ENCODE measurements at regions not wholly inside any gene's neighbourhood (a gene's known extent, or its start where the extent isn't known, plus 50 kb on each side); places are given as distances from the start of the nearest gene placed in this dataset.

DNA sequence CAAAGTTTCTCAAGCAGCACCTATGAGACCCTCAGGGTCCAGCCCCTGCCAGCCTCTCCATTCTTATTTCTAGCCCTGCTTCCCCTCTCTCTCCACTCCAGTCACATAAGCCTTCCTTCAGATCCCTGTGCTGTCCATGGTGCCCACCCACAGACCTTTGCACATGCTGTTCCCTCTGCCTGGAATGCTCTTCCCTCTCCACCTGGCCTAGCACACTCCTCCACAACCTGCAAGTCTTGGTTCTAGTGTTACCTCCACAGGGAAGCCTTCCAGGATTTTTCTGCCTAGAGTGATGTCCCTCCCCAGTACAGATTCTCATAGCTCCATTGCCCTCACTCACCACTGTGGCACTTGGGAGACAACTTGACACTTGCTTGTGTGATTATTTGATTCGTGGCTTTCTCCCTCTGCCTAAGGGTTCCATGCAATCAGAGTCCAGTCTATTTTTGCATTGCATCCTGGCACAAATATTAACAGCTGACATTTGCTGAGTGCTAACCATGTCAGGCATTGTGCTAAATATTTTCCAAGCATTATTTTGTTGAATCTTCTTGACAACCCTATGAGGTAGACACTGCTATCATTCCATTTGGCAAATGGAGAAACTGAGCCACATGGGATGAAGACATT, 127.3 kb downstream of the SYF2 start:
- no peak for DNase-seq (ENCODE audit: low read depth in 2 of 2)

DNA sequence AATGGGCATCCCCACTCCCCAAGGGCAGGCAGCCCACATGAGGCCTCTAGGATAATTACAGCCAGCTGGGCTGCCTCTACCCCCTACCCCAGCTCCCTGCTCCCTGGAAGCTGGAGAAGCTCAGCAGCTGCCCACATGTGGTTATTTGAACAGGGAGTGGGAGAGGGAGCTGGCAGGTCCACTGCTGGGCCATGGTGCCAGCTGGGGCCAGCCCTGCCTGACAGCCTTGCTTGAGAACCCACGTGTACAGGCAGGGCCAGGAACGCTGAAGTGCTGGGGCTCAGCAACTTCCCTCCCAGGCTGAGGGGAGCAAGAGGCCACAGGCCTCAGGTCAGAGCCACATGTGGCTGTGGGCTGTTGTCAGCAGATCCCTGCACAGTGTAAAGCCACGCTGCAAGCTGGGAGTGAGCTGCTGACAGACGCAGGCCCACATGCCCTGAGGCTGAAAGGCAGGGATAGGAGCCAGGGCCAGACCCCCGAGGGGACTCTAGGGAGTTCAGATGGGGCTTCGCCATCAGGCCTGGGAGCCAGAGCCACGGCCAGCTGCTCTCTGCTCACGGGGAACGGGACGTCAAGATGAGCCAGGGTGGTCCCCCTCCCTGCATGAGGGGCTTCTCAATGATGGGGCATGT, 129.0 kb downstream of the SYF2 start:
- no peak for DNase-seq (ENCODE audit: low read depth in 2 of 2)

DNA sequence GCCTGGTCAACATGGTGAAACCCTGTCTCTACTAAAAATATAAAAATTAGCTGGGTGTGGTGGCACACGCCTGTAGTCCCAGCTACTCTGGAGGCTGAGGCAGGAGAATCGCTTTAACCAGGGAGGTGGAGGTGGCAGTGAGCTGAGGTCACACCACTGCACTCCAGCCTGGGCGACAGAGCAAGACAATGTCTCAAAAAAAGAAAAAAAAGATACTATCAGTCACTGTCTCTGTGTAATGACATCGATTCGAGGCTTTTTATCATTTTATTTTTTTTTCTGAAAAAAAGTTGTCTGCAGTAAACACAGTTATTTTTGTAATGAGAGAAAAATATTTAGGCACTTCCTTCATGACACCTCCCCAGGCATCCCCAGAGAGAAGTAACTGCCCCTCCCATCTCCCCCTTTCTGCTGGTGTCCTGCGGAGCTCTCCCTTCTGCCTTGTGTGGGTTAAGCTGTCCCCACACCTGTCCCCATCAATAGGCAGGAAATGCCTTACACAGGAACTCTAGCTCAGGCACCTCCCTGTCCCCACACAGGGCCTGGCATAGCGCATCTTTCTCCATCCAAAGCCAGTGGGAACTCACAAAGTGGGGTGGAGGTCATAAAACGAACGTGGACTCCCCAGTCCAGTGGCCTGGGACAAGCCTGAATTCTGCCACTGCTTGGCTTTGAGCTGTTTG, 132.0 kb downstream of the SYF2 start:
- DNase-seq (ENCODE audit: low read depth in 2 of 2) = no peak

DNA sequence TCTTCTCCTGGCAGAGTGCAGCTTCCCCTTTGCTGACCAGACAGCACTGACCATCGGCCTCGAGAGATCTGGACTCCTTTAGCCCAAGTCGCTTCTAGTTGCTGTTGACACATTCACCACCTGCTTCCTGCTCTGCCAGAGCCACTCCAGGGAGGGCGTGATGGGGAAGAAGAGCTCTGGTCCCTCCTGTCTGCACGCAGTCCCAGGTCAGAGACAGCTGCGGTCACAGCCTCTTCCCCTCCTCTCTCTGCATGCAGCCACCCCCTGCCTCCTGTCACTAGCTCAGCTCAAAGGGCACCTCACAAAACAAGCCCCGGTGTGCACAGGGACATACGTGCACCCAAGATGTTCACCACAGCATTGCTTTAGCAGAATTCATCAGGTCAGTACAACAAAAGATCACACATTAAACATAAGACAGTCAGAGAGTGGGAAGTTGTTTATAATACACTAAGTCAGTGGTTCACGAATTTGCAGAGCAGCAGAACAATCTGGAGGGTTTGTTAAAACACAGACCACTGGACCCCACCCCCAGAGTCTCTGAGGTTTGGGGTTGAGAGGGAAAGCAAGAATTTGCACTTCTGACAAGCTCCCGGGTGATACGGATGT, 132.9 kb downstream of the SYF2 start:
- peak in 1 of 2 donors; percentile 12 for DNase-seq (ENCODE audit: low read depth in 2 of 2)

DNA sequence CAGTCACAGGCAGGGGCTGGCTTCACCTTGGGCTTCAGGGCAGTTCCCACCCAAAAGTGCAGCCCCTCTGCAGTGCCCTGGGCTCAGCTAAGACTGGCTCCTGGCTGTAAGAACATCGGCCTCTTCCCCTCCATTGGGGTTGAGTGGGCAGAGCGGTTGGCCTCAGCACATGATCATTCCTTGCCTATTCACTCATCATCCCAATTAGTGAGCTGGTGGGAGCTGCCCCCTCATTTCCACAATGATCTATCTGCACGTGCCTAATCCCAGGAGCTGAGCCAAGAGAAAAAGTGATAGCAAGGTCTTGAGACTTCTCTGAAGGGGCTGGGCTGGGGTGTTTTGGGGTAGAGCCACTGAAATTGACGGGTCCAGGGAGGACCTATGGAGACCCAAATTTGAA, 133.6 kb downstream of the SYF2 start:
- no peak for DNase-seq (ENCODE audit: low read depth in 2 of 2)

DNA sequence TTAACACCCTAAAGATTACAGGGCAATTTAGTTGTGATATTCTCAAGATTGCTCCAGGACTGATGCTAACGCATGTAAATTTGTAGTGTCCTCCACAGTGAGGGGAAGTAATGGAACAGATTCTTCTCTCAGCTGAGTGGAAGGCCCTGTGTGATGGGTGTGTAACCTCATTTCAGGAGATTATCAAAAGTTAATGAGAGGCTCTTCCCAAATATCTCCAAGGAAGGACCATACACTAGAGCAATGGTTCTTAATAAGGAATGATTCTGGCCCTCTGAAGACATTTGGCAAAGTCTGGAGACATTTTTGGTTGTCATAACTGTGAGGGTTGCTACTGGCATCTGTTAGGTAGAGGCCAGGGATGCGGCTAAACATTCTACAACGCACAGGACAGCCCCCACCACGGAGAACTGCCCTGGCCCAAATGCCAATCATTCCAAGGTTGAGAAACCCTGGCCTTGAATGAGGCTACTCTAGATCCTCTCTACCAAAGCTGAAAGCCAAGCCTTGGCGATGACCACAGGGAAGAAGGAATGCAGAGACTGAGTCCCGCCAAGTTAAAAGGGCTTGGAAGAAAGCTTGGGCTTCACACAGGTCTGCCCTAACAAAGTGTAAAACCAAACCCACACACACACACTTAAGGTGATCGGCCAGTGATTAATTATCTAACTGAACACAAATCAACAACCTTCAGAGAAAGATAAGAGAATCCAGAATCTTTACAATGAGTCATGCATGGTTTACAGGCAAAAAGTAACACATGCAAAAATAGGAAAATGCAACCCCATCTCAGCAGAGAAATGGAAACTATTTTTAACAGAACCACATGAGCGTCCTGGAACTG, 135.8 kb downstream of the SYF2 start:
- DNase-seq (ENCODE audit: low read depth in 2 of 2) = no peak

DNA sequence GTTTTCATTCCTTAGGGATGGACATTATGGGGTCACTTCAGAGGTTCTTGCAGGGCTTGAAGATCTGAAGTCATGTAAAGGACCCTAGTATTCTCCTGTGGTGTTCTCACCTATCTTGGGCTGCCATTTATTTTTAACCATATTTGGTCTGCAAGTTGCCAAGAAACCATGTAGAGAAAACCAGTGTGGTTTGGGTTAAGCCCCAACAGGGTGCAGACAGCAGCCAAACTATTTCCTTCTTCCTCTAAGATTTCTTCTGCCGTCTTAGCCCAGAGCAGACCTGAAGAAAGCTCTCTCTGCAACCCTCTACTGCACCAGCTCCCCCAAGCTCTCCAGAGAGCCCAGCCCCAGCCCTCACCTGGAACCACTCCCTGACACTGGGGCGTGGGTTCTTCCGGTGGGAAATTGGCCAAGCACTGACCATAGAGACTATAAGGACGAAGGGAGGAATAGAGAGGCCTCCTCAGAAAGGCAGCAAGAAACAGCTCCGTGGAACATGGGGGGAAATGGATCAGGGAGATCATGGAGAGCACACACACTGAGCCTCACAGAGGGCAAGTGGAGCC, 136.6 kb downstream of the SYF2 start:
- DNase-seq (ENCODE audit: low read depth in 2 of 2) = no peak

DNA sequence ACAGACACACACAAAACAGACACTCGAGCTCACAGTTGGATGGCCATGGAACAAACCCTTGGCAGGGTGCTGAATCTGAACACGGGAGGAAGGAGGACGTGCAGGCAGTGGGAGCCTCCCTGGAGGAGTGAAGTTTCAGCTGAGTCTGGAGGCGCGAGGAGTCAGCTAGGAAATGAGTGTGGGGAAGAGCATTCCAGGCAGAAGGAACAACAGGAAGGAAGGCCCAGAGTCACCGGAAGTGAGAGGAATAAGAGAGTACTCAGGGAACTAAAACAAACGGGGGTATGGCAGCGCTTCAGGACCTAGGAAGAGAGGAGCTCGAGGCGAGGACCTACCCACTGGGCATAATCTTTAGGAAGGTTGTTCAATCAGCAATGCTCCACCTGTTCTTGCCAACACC, 137.3 kb downstream of the SYF2 start:
- no peak for DNase-seq (ENCODE audit: low read depth in 2 of 2)

DNA sequence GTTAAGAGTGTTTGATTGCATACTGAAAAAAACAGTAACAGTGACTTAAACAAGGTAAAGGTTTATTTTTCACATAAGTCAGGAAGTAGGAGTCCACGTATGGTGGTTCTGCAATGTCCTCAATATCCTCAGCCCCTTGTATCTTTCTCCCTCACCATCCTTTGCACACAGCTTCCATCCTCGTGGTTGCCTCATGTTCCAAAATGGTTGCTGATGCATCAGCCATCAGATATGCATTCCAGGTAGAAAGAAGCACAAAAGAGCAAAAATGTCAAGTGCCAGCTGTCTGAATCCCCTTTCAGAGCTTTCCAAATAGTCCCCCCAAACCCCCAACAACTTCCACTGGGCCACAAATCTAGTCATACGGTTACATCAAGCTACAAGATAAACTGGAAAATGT, 138.1 kb downstream of the SYF2 start:
- no peak for DNase-seq (ENCODE audit: low read depth in 2 of 2)

DNA sequence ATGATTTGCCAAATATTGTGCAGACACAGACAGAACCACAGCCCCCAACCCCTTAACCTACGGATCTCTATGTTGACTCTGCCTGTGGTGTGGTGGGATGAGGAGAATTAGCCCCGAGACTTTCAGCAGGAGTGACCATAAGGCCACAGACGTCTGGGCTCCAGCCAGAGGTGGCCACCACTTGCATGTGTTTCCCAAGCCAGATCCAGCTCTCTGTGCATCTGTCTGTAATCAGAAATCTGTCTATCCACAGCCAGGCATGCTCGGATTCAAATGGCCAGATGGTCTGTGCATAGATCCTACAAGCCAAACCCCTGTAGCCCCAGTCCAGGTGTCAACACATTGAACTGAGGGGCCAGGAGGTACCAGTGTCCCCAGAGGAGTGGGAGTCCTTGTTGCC, 140.6 kb downstream of the SYF2 start:
- no peak for DNase-seq (ENCODE audit: low read depth in 2 of 2)

DNA sequence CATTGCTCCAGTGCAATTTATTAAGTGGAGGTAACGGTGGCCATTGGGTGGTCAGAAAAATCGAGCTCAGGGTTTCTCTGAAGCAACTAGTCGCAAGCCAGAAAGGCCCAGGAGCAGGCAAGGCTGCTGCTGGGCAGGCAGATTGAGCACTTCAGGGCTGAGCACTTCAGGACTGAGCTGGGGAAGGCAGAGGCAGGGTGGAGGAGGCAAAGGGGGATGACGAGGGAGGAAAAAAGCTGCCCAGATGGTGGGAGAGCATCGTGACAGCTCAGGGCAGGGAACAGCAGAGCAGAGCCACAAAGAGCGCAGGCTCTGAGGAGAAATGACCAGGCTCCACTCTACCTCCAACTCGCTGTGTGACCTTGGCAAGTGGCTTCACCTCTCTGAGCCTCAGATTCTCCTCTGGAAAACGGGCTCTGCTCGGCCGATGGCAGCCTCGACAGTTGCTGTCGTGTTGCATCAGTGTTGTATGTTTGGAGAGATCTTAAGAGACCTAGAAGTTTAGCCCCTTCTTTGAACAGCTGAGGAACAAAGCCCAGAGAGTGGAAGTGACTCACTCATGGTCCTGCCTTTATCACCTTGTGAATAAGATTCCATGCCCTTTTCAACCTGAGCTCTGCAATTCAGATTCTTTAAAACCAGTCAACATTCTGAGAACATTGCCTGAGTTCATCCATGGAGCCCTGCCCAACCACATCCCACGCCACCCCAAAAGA, 141.4 kb downstream of the SYF2 start:
- DNase-seq (ENCODE audit: low read depth in 2 of 2) = no peak

DNA sequence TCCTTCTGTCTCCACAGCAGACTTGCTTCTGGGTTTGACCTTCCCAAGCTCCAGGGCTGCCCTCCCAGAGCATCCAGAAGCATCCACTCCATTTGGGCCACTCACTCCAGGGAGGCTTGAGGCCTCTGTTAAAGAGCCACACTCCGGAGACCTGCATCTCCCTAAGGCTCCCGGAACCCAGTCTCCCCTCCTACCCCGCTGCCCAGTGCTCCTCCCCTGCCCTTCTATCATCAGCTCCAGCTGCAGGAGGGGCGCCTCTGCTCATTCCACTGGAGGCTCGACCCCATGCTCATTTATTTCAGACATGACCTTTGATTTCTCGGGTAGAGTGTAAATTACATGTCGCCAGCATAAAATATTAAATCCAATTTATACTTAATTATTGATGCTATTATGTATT, 142.5 kb downstream of the SYF2 start:
- no peak for DNase-seq (ENCODE audit: low read depth in 2 of 2)

DNA sequence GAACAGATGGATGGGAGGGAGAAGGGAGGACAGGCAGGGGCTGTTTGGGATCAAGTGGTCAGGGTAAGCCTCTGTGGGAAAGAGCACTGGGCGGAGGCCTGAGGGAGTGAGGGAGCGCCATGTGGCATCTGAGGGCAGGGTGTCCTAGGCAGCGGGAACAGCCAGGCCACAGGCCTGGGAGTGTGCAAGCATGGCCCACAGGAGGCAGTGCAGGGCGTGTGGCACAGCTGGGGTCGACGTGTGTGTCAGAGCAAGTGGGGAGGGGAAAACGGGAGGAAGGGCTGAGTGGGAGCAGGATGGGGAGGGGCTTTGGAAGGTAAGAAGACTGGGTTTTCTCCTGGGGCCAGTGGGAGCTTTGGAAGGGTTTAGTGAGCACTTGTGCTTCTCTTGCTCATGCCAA, 143.4 kb downstream of the SYF2 start:
- DNase-seq (ENCODE audit: low read depth in 2 of 2) = no peak

DNA sequence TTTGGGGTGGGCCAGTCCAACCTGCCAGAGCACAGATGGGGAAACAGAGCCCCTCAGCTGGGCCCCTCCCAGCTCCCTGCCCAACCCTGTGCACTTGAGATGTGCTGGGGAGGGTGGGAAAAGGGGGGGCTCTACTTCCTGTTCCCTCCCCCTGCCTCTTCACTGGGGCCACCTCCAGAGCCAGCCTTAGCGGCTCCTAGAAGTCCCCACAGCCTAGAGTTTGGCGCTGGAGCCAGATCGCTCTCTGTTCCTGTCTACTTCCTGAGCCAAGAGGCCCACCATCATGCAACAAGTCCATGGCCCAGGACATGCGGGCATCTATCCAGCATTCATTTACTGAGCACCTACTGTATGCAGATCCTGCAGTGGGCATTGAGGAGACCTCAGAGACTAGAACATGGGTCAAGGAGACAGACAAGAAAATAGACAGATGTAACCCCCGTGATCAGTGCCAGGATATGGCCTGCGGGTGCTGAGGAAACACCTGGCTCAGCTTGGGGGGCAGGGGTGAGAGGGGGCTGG, 144.1 kb downstream of the SYF2 start:
- no peak for DNase-seq (ENCODE audit: low read depth in 2 of 2)

DNA sequence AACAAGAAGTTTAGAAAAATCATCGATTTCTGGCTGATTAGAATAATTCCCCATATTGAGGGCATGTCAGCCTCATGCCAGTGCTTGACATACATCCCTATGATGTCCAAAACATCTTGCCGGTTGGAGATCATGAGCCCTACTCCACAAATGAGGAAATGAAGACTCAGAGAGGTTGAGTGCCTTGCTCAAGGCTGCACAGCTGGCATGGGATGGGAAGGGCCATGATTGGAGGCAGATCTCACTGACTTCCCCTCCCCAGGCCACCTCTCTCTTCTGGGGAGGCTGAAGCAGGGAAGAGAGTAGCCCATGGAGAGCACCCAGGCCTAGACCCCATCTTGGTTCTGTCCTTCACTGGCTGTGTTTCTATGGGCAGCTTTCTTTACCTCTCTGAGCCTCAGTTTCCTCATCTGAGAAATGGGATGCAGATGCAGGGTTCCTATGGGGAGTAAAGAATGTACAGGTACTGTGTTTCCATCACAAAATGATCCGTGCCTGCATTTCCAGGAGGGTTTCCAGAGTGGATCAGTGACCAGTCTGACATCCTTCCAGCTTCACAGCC, 145.7 kb downstream of the SYF2 start:
- DNase-seq (ENCODE audit: low read depth in 2 of 2) = no peak

DNA sequence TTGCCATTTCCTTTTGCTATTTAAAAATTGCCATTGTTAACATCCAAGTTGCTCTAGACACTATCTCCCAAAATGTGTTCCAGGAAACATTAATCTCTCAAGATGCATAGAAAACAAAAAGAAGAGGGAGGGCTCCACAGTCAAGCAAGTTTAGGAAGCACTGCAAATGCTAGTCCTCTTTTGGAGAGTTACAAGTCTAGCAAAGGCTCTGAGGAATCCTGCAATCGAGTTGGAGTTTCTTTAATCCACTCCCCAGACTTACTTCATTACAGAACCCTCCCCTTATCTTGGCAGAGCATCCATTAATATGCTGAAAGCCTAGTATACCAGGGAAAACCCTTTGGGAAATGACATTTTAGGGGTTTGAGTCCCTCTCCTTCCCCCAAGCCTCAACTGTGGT, 147.9 kb downstream of the SYF2 start:
- no peak for DNase-seq (ENCODE audit: low read depth in 2 of 2)

DNA sequence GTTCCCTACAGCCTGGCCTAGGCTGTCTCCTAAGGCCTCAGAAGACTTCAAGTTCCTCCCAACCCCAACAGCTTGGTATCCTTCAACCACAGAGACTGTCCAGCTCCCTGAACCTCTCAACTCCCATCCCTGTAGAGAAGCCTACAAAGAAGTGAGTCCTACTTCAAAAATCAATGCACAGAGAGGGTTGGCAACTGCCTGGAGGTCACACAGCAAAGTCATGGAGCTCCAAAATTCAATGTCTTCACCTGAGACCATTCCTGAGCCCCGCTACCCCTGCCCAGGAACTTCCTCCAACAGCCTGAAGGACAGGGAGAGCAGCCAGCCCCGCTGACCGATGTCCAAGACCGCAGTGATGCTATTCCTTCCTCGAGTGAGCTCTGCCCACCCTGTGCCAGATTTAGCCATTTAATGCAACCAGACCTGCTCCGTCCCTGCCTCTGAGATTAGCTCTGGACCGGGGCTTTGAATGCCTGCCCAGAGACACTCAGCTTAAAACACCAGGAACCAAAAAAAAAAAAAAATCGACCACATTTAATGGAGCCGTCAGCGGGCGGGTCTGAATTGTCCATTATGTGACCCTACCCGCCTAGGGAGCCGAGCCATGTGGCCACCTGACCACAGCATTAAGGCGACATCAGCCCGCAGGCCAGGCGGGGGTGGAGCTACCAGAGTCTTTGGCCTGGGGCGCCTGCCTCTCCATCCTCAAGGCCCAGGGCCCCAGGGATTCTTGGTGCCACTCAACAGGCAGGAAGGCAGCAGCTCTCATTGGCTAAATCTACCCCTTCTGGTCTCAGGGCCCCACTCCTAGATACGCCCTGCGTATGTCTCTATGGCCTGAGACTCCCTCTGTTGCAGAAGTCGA, 148.6 kb downstream of the SYF2 start:
- no peak for DNase-seq (ENCODE audit: low read depth in 2 of 2)

DNA sequence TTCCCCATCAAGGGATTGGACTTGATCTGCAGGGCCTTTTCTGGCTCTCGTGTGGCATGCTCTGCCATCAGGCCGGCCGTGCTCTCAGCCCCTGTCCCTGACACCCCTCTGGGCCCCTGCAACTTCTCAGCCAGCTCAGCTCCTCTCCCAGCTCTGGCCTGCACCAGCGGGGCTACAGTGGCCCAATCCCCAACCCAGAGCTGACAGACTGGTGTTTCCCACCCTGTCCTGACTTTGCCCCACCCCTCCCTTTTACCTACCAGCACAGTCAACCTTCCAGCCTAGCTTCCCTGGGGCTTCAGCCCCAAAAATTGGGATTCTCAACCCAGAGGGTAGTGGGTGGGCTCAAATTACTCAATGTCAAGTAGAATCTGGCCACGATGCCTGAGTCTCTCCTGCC, 149.3 kb downstream of the SYF2 start:
- DNase-seq (ENCODE audit: low read depth in 2 of 2) = no peak

DNA sequence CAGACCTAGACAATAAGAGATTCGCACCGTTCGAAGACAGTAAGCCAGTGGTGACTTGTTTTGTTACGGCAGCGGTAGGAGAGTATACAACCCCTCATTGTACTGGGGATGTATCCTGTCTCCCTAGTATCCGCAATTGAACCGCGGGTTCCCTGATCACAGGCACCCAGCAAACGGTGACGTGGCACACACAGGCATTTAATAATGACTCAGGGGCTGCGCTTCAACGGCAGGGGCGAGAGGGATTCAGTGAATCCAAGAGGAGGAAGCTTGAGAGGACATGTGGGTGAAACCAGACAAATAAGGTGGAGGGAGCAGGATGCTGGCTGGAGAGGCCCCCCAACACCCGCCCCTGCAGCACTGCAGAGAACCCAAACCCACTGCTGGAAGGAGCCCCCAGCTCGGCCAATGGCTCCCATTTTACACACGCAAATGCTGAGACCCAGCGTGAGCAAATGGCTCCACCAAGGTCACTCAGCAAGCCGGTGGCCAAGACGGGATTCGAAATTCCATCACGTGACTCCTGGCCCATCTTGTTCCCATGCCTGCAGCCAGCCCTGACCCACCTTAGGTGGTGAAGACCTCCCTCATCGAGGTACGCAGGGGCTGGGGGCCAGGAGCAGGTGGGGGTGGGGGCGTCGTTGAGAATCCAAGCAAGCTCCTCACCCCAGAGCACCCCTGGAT, 149.9 kb downstream of the SYF2 start:
- no peak for DNase-seq (ENCODE audit: low read depth in 2 of 2)
